ENCODE measurements at regions not wholly inside any gene's neighbourhood (a gene's known extent, or its start where the extent isn't known, plus 50 kb on each side); places are given as distances from the start of the nearest gene placed in this dataset.
"Not testable (repeated sequence)": the region's sequence is repeated elsewhere in the genome, so short reads cannot be mapped to it uniquely, and the experiment has no call there.

DNA sequence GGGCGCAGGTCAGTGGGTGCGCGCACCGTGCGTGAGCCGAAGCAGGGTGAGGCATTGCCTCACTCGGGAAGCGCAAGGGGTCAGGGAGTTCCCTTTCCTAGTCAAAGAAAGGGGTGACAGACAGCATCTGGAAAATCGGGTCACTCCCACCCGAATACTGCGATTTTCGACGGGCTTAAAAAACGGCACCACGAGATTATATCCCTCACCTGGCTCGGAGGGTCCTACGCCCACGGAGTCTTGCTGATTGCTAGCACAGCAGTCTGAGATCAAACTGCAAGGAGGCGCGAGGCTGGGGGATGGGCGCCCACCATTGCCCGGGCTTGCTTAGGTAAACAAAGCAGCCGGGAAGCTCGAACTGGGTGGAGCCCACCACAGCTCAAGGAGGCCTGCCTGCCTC is 70.8 kb upstream of the LRRTM4 start:
- TF ChIP-seq, protein P1, sequence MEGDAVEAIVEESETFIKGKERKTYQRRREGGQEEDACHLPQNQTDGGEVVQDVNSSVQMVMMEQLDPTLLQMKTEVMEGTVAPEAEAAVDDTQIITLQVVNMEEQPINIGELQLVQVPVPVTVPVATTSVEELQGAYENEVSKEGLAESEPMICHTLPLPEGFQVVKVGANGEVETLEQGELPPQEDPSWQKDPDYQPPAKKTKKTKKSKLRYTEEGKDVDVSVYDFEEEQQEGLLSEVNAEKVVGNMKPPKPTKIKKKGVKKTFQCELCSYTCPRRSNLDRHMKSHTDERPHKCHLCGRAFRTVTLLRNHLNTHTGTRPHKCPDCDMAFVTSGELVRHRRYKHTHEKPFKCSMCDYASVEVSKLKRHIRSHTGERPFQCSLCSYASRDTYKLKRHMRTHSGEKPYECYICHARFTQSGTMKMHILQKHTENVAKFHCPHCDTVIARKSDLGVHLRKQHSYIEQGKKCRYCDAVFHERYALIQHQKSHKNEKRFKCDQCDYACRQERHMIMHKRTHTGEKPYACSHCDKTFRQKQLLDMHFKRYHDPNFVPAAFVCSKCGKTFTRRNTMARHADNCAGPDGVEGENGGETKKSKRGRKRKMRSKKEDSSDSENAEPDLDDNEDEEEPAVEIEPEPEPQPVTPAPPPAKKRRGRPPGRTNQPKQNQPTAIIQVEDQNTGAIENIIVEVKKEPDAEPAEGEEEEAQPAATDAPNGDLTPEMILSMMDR (conservative IDR thresholded peaks at IDR 0.05; ENCODE audit: low read depth, low read length), result not testable (repeated sequence)
- TF ChIP-seq EZH2 (IDR thresholded peaks at IDR 0.05; ENCODE audit: borderline replicate concordance, low read depth, low read length, poor library complexity, severe bottlenecking), result not testable (repeated sequence)

Data from A673 (cell line).